Astrocyte (in vitro differentiated cells and primary cell): ENCODE measurements at regions not wholly inside any gene's neighbourhood (a gene's known extent, or its start where the extent isn't known, plus 50 kb on each side); places are given as distances from the start of the nearest gene placed in this dataset.

Experiments
- DNase-seq: peaks from one replicate; pipeline ENCODE4 v3.0.0-alpha.2; 2010; ENCODE audit warnings: low read depth
- FAIRE-seq: peaks from 2 replicates; lab custom pipeline; 2011; peaks lifted over from hg19 to GRCh38; lab: Jason Lieb, UNC
- H2AFZ ChIP-seq: 2 replicates; pipeline ENCODE4 v1.6.0; 2012; ENCODE audit warnings: low read depth, low read length, inconsistent platforms
- H3K27ac ChIP-seq: 2 replicates; pipeline ENCODE4 v1.5.1; 2011; ENCODE audit warnings: low read depth, low read length, inconsistent platforms
- H3K27me3 ChIP-seq: 2 replicates; pipeline ENCODE4 v1.6.0; 2011; ENCODE audit warnings: low read length, inconsistent platforms; ENCODE audit not compliant: insufficient read depth
- H3K36me3 ChIP-seq: 2 replicates; pipeline ENCODE4 v1.5.1; 2011; ENCODE audit warnings: low read length, inconsistent platforms; ENCODE audit not compliant: insufficient read depth
- H3K4me1 ChIP-seq: 2 replicates; pipeline ENCODE4 v1.5.1; 2011; ENCODE audit warnings: low read length, inconsistent platforms; ENCODE audit not compliant: insufficient read depth
- H3K4me2 ChIP-seq: 2 replicates; pipeline ENCODE4 v1.6.0; 2012; ENCODE audit warnings: low read length, inconsistent platforms
- H3K4me3 ChIP-seq: 2 replicates; pipeline ENCODE4 v1.5.1; 2011; ENCODE audit warnings: low read depth, mild to moderate bottlenecking, low read length, inconsistent platforms; ENCODE audit not compliant: insufficient read depth
- H3K79me2 ChIP-seq: 2 replicates; pipeline ENCODE4 v1.6.0; 2012; ENCODE audit warnings: mild to moderate bottlenecking, low read length, inconsistent platforms; ENCODE audit not compliant: insufficient read depth
- H3K9ac ChIP-seq: 2 replicates; pipeline ENCODE4 v1.6.0; 2012; ENCODE audit warnings: mild to moderate bottlenecking, low read length, inconsistent platforms
- H3K9me3 ChIP-seq: 2 replicates; pipeline ENCODE4 v1.5.1; 2012; ENCODE audit warnings: low read depth, mild to moderate bottlenecking, low read length, inconsistent platforms; ENCODE audit not compliant: insufficient read depth
- H4K20me1 ChIP-seq: 2 replicates; pipeline ENCODE4 v1.6.0; 2012; ENCODE audit warnings: low read length, inconsistent platforms; ENCODE audit not compliant: insufficient read depth
- H3K27ac Mint-ChIP-seq: one replicate; pipeline ENCODE4 v1.8.0; 2021; ENCODE audit warnings: mild to moderate bottlenecking, mixed read lengths; ENCODE audit not compliant: unreplicated experiment
- H3K27me3 Mint-ChIP-seq: one replicate; pipeline ENCODE4 v1.8.0; 2021; ENCODE audit warnings: low read depth, mixed read lengths; ENCODE audit not compliant: unreplicated experiment
- H3K36me3 Mint-ChIP-seq: one replicate; pipeline ENCODE4 v1.8.0; 2021; ENCODE audit warnings: low read depth, mixed read lengths; ENCODE audit not compliant: unreplicated experiment
- H3K4me1 Mint-ChIP-seq: one replicate; pipeline ENCODE4 v1.8.0; 2021; ENCODE audit warnings: low read depth, mixed read lengths; ENCODE audit not compliant: unreplicated experiment
- H3K4me3 Mint-ChIP-seq: one replicate; pipeline ENCODE4 v1.8.0; 2021; ENCODE audit warnings: mild to moderate bottlenecking, moderate library complexity, mixed read lengths; ENCODE audit not compliant: unreplicated experiment
- H3K9me3 Mint-ChIP-seq: one replicate; pipeline ENCODE4 v1.8.0; 2021; ENCODE audit warnings: mild to moderate bottlenecking, mixed read lengths; ENCODE audit not compliant: unreplicated experiment
- EZH2 ChIP-seq: IDR thresholded peaks from 2 replicates; pipeline ENCODE4 v1.6.1; 2012; ENCODE audit warnings: mild to moderate bottlenecking, low read length, inconsistent platforms; ENCODE audit not compliant: insufficient read depth
- TF ChIP-seq, protein P1 (sequence below): IDR thresholded peaks from 2 replicates; pipeline ENCODE4 v1.5.1; 2011; ENCODE audit warnings: low read depth, mild to moderate bottlenecking, inconsistent platforms, low read length, moderate library complexity; ENCODE audit not compliant: insufficient read depth

- FAIRE-seq (no peak), DNase-seq (no peak)
- H3K36me3 Mint-ChIP-seq = no peaks in the 10 kb centered on the region
- H3K4me3 Mint-ChIP-seq = no peak overlapping the region
- no peaks in the 10 kb centered on the region for H3K27me3 Mint-ChIP-seq
- Histone ChIP-seq H3K79me2 (no peaks in the 10 kb centered on the region), H2AFZ (no peak overlapping the region), H3K4me2 (no peak overlapping the region), H3K9ac (no peak overlapping the region), H4K20me1 (no peaks in the 10 kb centered on the region), H3K9me3 (no peaks in the 10 kb centered on the region), H3K27ac (no peak overlapping the region), H3K36me3 (no peaks in the 10 kb centered on the region), H3K4me1 (peaks cover 5% of the 10 kb centered on the region), H3K27me3 (no peaks in the 10 kb centered on the region), H3K4me3 (no peak overlapping the region)
- peaks cover 21% of the 10 kb centered on the region for H3K4me1 Mint-ChIP-seq
- H3K9me3 Mint-ChIP-seq = no peaks in the 10 kb centered on the region
- H3K27ac Mint-ChIP-seq = no peak overlapping the region
- no peak for TF ChIP-seq EZH2
- TF ChIP-seq, protein P1, sequence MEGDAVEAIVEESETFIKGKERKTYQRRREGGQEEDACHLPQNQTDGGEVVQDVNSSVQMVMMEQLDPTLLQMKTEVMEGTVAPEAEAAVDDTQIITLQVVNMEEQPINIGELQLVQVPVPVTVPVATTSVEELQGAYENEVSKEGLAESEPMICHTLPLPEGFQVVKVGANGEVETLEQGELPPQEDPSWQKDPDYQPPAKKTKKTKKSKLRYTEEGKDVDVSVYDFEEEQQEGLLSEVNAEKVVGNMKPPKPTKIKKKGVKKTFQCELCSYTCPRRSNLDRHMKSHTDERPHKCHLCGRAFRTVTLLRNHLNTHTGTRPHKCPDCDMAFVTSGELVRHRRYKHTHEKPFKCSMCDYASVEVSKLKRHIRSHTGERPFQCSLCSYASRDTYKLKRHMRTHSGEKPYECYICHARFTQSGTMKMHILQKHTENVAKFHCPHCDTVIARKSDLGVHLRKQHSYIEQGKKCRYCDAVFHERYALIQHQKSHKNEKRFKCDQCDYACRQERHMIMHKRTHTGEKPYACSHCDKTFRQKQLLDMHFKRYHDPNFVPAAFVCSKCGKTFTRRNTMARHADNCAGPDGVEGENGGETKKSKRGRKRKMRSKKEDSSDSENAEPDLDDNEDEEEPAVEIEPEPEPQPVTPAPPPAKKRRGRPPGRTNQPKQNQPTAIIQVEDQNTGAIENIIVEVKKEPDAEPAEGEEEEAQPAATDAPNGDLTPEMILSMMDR = no peak
Measured at GRCh38 chr1:83098131-83098530, 900.8 kb downstream of the TTLL7 start.

- Histone ChIP-seq H3K9me3 (no peaks in the 10 kb centered on the region), H3K79me2 (no peaks in the 10 kb centered on the region), H4K20me1 (no peaks in the 10 kb centered on the region), H3K27me3 (no peaks in the 10 kb centered on the region), H3K4me2 (no peak overlapping the region), H3K27ac (no peak overlapping the region), H3K4me3 (no peak overlapping the region), H3K4me1 (peaks cover under 1% of the 10 kb centered on the region), H2AFZ (no peak overlapping the region), H3K9ac (no peak overlapping the region), H3K36me3 (no peaks in the 10 kb centered on the region)
- TF ChIP-seq EZH2 = no peak
- TF ChIP-seq, protein P1 = no peak
- H3K27ac Mint-ChIP-seq = no peak overlapping the region
- no peak overlapping the region for H3K4me3 Mint-ChIP-seq
- no peak for DNase-seq
- no peaks in the 10 kb centered on the region for H3K9me3 Mint-ChIP-seq
- H3K4me1 Mint-ChIP-seq = peaks cover 18% of the 10 kb centered on the region
- no peak for FAIRE-seq
- no peaks in the 10 kb centered on the region for H3K36me3 Mint-ChIP-seq
- no peaks in the 10 kb centered on the region for H3K27me3 Mint-ChIP-seq
Measured at GRCh38 chr1:83097715-83098114, 901.2 kb downstream of the TTLL7 start.

DNA sequence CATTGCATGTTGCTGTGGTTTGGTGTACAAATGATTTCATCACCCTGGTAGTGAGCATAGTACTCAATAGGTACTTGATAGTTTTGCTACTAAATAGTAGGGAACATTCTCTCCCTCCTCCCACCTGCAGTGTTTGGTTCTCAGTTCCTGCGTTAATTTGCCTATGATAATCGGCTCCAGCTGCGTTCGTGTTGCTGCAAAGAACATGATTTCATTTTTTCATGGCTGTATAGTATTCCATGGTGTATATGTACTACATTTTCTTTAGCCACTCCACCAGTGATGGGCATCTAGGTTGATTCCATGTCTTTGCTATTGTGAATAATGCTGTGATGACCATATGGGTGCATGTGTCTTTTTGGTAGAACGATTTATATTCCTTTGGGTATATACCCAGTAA, 903.4 kb downstream of the TTLL7 start:
- DNase-seq (no peak), FAIRE-seq (no peak)
- Histone ChIP-seq H4K20me1 (no peaks in the 10 kb centered on the region), H3K9me3 (no peaks in the 10 kb centered on the region), H3K36me3 (no peaks in the 10 kb centered on the region), H3K9ac (no peak overlapping the region), H3K27ac (no peak overlapping the region), H3K4me2 (no peak overlapping the region), H3K79me2 (no peaks in the 10 kb centered on the region), H3K27me3 (no peaks in the 10 kb centered on the region), H2AFZ (no peak overlapping the region), H3K4me3 (no peak overlapping the region), H3K4me1 (no peaks in the 10 kb centered on the region)
- Mint-ChIP-seq H3K27ac (no peak overlapping the region), H3K27me3 (no peaks in the 10 kb centered on the region), H3K36me3 (no peaks in the 10 kb centered on the region), H3K4me1 (peaks cover 3% of the 10 kb centered on the region), H3K4me3 (no peak overlapping the region), H3K9me3 (no peaks in the 10 kb centered on the region)
- TF ChIP-seq, protein P1 = no peak
- no peak for TF ChIP-seq EZH2
